PC-9 (cell line): ENCODE measurements at regions not wholly inside any gene's neighbourhood (a gene's known extent, or its start where the extent isn't known, plus 50 kb on each side); places are given as distances from the start of the nearest gene placed in this dataset.

ENCODE experiments used
- BruUV-seq: library from RNA; stranded (reverse); fragments of 400-500 nt; replicated peaks from 2 replicates; lab custom pipeline; 2021; lab: Mats Ljungman, UMichigan
- CTCF ChIA-PET: fragments of 300-600 bp; sonication (Branson Sonifier 250); formaldehyde crosslinking; loops from one replicate; lab custom pipeline; 2022; ENCODE audit warnings: antibody characterized with exemption; lab: Charles Lee
- POLR2A ChIA-PET: fragments of 300-600 bp; sonication (Branson Sonifier 250); formaldehyde crosslinking; loops from one replicate; lab custom pipeline; 2022; ENCODE audit warnings: antibody characterized with exemption; ENCODE audit not compliant: unreplicated experiment; lab: Charles Lee
- DNase-seq, 2 experiments: peaks; one replicate each; pipeline versions ENCODE4 v3.0.0 to v3.0.0-alpha.2; 2015 to 2022; ENCODE audit warnings: mixed read lengths in 1 of 2
- H2AFZ ChIP-seq: fragments of 200-600 bp; sonication (generic); 2 replicates; pipeline ENCODE4 v1.8.1; 2017; ENCODE audit warnings: antibody characterized with exemption
- H3F3A ChIP-seq: fragments of 200-600 bp; sonication (generic); 2 replicates; pipeline ENCODE4 v1.8.1; 2017; ENCODE audit warnings: antibody characterized with exemption, mild to moderate bottlenecking, low read depth; ENCODE audit not compliant: insufficient read depth
- H3K27ac ChIP-seq: fragments of 200-600 bp; sonication (generic); 2 replicates; pipeline ENCODE4 v1.6.1; 2016; ENCODE audit warnings: mixed run types
- H3K27me3 ChIP-seq: fragments of 200-600 bp; sonication (generic); 2 replicates; pipeline ENCODE4 v1.6.1; 2016; ENCODE audit warnings: low read depth, mixed run types; ENCODE audit not compliant: insufficient read depth
- H3K36me3 ChIP-seq: fragments of 200-600 bp; sonication (generic); 2 replicates; pipeline ENCODE4 v1.6.1; 2016; ENCODE audit warnings: low read depth, mixed run types
- H3K4me1 ChIP-seq: fragments of 200-600 bp; sonication (generic); replicated peaks from 2 replicates; pipeline ENCODE4 v1.6.1; 2016; ENCODE audit warnings: mixed run types; ENCODE audit not compliant: insufficient read depth
- H3K4me2 ChIP-seq: fragments of 200-600 bp; sonication (generic); 2 replicates; pipeline ENCODE4 v1.6.1; 2017; ENCODE audit warnings: mixed run types
- H3K4me3 ChIP-seq: fragments of 200-600 bp; sonication (generic); 2 replicates; pipeline ENCODE4 v1.6.1; 2016; ENCODE audit warnings: mixed run types
- H3K79me2 ChIP-seq: fragments of 200-600 bp; sonication (generic); 2 replicates; pipeline ENCODE4 v1.6.1; 2017; ENCODE audit warnings: low read depth, mixed run types
- H3K9me2 ChIP-seq: fragments of 200-600 bp; sonication (generic); 2 replicates; pipeline ENCODE4 v1.8.1; 2017; ENCODE audit warnings: mild to moderate bottlenecking; ENCODE audit not compliant: insufficient read depth
- H3K9me3 ChIP-seq: fragments of 200-600 bp; sonication (generic); 2 replicates; pipeline ENCODE4 v1.8.1; 2016; ENCODE audit warnings: low read depth; ENCODE audit not compliant: insufficient read depth
- H4K20me1 ChIP-seq: fragments of 200-600 bp; sonication (generic); 2 replicates; pipeline ENCODE4 v1.8.1; 2017; ENCODE audit not compliant: insufficient read depth
- EZH2 ChIP-seq: fragments of 200-600 bp; sonication (generic); IDR thresholded peaks from 2 replicates; pipeline ENCODE4 v1.8.0; 2017; ENCODE audit warnings: antibody characterized with exemption, low read depth
- intact Hi-C: fragments of 100-400 bp; cut with micrococcal nuclease; formaldehyde crosslinking; loops from one replicate; pipeline ENCODE4 v1.10.0; 2022; ENCODE audit not compliant: unreplicated experiment
- TF ChIP-seq, protein P1 (sequence below): fragments of 200-600 bp; sonication (generic); conservative IDR thresholded peaks from 2 replicates; pipeline ENCODE4 v1.6.1; 2017; ENCODE audit warnings: mixed run types, antibody characterized with exemption, mild to moderate bottlenecking, moderate library complexity

DNA sequence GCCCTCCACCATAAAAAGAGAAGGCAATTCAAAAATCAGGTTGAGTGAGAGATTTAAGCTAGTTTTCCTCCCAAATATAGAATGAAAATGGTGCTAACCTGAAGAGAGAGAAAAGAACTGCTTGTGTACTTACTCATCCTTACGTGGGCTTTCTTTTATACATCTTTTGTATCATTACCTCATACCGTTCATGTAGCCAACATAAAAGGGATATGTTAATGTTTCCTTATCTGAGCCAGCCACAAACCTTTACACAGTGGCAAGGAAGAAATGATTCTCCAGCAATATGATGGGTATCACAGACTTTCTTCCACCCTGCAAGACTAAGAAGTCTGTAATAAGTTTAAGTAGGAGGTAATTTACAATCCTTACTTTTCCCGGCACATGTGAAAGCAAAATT is 600.8 kb upstream of the ZNF385D start:
- TF ChIP-seq, protein P1, sequence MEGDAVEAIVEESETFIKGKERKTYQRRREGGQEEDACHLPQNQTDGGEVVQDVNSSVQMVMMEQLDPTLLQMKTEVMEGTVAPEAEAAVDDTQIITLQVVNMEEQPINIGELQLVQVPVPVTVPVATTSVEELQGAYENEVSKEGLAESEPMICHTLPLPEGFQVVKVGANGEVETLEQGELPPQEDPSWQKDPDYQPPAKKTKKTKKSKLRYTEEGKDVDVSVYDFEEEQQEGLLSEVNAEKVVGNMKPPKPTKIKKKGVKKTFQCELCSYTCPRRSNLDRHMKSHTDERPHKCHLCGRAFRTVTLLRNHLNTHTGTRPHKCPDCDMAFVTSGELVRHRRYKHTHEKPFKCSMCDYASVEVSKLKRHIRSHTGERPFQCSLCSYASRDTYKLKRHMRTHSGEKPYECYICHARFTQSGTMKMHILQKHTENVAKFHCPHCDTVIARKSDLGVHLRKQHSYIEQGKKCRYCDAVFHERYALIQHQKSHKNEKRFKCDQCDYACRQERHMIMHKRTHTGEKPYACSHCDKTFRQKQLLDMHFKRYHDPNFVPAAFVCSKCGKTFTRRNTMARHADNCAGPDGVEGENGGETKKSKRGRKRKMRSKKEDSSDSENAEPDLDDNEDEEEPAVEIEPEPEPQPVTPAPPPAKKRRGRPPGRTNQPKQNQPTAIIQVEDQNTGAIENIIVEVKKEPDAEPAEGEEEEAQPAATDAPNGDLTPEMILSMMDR, result no peak
- TF ChIP-seq EZH2, result no peak
- Histone ChIP-seq H3F3A (no peaks in the 10 kb centered on the region), H4K20me1 (no peaks in the 10 kb centered on the region), H3K9me3 (no peaks in the 10 kb centered on the region), H3K27me3 (no peaks in the 10 kb centered on the region), H3K27ac (no peak overlapping the region), H3K4me1 (no peaks in the 10 kb centered on the region), H3K4me3 (no peak overlapping the region), H3K79me2 (no peaks in the 10 kb centered on the region), H3K36me3 (no peaks in the 10 kb centered on the region), H3K9me2 (no peaks in the 10 kb centered on the region), H2AFZ (no peak overlapping the region), H3K4me2 (no peak overlapping the region)
- ChIA-PET POLR2A (no interaction called here), CTCF (no interaction called here)
- no TSS peak for BruUV-seq
- no peak for DNase-seq
- intact Hi-C loops, result no loop called here

DNA sequence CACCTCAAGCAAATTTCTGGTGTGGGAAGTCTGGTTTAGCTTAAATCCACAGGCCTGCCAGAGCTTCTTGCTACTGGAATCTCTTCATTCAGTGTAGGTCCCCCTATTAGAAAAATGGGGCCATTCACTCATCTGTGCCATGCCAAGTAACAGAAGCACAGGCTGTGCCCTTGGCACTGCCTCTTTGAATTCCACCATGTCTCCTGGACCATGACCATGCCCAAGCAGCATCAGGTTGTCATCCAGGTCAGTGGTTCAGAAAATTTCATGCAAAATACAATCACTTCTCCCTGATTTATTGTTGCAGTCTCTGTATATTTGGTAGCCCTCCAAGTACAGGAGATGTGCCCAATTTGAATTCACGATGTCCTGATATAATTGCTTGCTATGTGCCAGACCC is 602.1 kb upstream of the ZNF385D start:
- TF ChIP-seq, protein P1, result no peak
- no peak for TF ChIP-seq EZH2
- no peak for DNase-seq
- Histone ChIP-seq H3F3A (no peaks in the 10 kb centered on the region), H3K4me1 (no peaks in the 10 kb centered on the region), H3K9me3 (no peaks in the 10 kb centered on the region), H3K36me3 (no peaks in the 10 kb centered on the region), H3K27me3 (no peaks in the 10 kb centered on the region), H3K4me2 (no peak overlapping the region), H3K4me3 (no peak overlapping the region), H3K79me2 (no peaks in the 10 kb centered on the region), H3K9me2 (no peaks in the 10 kb centered on the region), H2AFZ (no peak overlapping the region), H3K27ac (no peak overlapping the region), H4K20me1 (no peaks in the 10 kb centered on the region)
- BruUV-seq, result no TSS peak
- ChIA-PET POLR2A (no interaction called here), CTCF (no interaction called here)
- intact Hi-C loops, result no loop called here

DNA sequence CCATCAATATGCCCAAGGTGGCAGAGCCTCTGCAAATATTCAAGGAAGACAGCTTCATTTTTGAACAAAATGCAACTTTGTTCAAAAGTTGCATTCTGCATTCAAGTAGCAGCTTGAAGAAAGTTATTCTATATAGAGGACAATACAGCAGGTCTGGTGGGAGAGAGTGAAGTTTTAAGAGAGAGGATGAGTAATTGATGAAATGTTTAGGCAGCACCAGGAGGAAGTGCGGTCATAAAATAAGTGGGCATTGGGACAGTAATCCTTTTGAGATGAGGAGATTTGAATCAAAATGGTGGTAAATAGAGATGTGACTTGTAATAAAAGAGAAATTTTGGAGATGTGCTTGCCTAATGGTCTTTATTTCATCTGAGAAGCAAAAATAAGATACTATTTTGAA is 607.3 kb upstream of the ZNF385D start:
- Histone ChIP-seq H3K4me3 (no peak overlapping the region), H3K79me2 (no peaks in the 10 kb centered on the region), H2AFZ (no peak overlapping the region), H3K27me3 (no peaks in the 10 kb centered on the region), H3K36me3 (no peaks in the 10 kb centered on the region), H3K27ac (no peak overlapping the region), H3K4me1 (no peaks in the 10 kb centered on the region), H3K4me2 (no peak overlapping the region), H3F3A (no peaks in the 10 kb centered on the region), H3K9me3 (no peaks in the 10 kb centered on the region), H3K9me2 (no peaks in the 10 kb centered on the region), H4K20me1 (no peaks in the 10 kb centered on the region)
- no peak for DNase-seq
- CTCF ChIA-PET, result no interaction called here
- POLR2A ChIA-PET, result no interaction called here
- intact Hi-C loops, result no loop called here
- no TSS peak for BruUV-seq
- TF ChIP-seq, protein P1, result no peak
- no peak for TF ChIP-seq EZH2
